ENCODE measurements at regions not wholly inside any gene's neighbourhood (a gene's known extent, or its start where the extent isn't known, plus 50 kb on each side); places are given as distances from the start of the nearest gene placed in this dataset.

DNA sequence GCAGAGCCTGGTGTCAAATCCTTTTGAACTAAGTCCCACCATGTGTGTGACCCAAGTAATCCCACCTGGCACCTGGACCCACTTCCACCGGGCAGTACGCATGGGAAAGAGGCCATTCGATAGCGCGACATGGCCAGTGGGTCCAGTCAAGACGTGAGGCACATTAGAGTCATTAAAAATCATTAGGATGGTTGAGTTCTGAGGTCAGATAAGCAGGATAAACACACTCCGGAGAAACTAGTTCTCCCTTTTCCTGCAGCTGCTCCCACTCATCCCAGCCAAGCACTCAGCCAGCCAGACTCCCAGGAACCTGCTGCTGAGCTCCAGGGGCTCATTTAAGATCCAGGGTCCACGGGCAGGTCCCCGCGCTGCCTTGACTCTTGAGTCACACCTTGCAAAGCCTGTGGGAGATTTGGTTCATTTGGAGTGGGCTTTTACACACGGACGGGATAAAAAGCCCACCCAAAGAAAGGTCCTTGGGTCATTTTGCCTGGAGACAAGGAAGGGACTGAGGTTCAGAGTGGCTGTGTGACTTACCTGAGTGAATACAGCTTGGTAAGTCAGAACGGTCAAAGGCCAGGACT is 313.9 kb downstream of the BCL11B start:
- DNase-seq, result no peak
- intact Hi-C loops (cut with DNase I), result no loop called here
- H3K27ac ChIP-seq (ENCODE audit: low read length), result no peak overlapping the region
- 61% methylated on average over 13 of the region's 13 CpGs for WGBS
- no peaks in the 10 kb centered on the region for H3K4me1 ChIP-seq (ENCODE audit: control insufficient read depth, insufficient read depth, low read length)
- H3K27me3 ChIP-seq (ENCODE audit: control insufficient read depth, insufficient read depth), result no peaks in the 10 kb centered on the region
- no peaks in the 10 kb centered on the region for H3K9me3 ChIP-seq (ENCODE audit: control insufficient read depth, low read length)
- H3K4me3 ChIP-seq (ENCODE audit: low read length), result no peak overlapping the region
- ATAC-seq, result no peak

DNA sequence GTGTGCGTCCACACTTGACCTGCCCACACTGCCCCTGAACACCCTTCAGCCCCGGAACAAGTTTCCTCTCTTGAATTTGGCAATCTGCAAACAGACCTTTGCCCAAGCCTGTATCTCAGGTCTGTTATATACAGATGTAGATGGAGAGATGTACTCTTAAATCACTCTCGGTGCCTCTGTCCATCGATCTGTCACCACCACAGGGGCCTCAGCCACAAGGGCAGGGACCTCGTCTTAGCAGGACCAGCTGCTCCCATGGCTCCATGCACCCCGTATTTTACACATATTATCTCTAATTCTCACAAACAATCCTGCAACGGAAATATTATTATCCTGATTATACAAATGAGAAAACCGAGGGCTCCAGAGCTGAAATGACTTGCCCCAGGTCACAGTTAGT is 313.4 kb downstream of the BCL11B start:
- WGBS, result 72% methylated on average over 8 of the region's 8 CpGs
- Histone ChIP-seq H3K4me1 (ENCODE audit: control insufficient read depth, insufficient read depth, low read length) (no peaks in the 10 kb centered on the region), H3K27ac (ENCODE audit: low read length) (no peak overlapping the region), H3K9me3 (ENCODE audit: control insufficient read depth, low read length) (no peaks in the 10 kb centered on the region), H3K27me3 (ENCODE audit: control insufficient read depth, insufficient read depth) (no peaks in the 10 kb centered on the region), H3K4me3 (ENCODE audit: low read length) (no peak overlapping the region)
- DNase-seq (no peak), ATAC-seq (no peak)
- intact Hi-C loops (cut with DNase I), result no loop called here

GRCh38 chr14:98959410-98959809 is 312.6 kb downstream of the BCL11B start:
- WGBS, result 79% methylated on average over 6 of the region's 6 CpGs
- no peak overlapping the region for H3K4me3 ChIP-seq (ENCODE audit: low read length)

DNA sequence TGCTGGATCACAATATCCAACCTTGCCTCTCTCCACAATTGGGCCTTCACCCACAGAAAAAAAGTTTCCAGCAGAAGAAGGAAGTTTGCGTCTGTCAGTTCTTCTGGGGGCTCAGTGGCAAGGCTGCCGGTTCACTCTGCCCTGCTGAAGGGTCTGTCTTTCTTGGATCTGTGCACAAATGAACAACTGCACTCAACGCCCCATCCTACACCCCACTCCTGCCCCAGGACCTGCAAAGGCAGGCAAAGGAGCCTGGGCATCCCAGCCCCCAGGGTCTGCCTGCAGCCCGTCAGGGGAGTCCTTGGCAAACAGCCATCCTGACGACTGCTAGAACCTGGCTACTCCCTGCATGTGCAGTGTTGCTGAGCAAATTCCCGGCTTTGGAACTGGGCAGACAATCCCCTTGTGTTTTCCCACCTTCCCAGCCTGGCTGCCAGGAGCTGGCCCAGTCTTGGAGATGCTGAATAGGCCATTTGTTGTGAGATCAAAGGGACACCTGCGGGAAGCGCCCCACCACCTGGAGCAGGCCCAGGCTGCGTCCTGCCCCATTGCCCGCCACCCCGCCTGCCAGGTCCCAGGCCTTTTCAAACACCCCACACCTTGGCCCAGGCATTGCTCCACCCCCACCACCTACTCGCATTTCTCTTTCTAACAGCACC is 311.9 kb downstream of the BCL11B start:
- Histone ChIP-seq H3K4me3 (ENCODE audit: low read length) (no peak overlapping the region), H3K27me3 (ENCODE audit: control insufficient read depth, insufficient read depth) (no peaks in the 10 kb centered on the region), H3K27ac (ENCODE audit: low read length) (no peak overlapping the region), H3K9me3 (ENCODE audit: control insufficient read depth, low read length) (no peaks in the 10 kb centered on the region), H3K4me1 (ENCODE audit: control insufficient read depth, insufficient read depth, low read length) (no peaks in the 10 kb centered on the region)
- DNase-seq (no peak), ATAC-seq (no peak)
- intact Hi-C loops (cut with DNase I), result no loop called here
- WGBS, result 79% methylated on average over 12 of the region's 12 CpGs

More at GRCh38 chr14:98959410-98959809, 312.6 kb downstream of the BCL11B start:
- H3K4me1 ChIP-seq (ENCODE audit: control insufficient read depth, insufficient read depth, low read length), result no peaks in the 10 kb centered on the region
- intact Hi-C loops (cut with DNase I), result no loop called here
- ATAC-seq, result no peak
- no peaks in the 10 kb centered on the region for H3K9me3 ChIP-seq (ENCODE audit: control insufficient read depth, low read length)
- no peak overlapping the region for H3K27ac ChIP-seq (ENCODE audit: low read length)
- no peak for DNase-seq
- H3K27me3 ChIP-seq (ENCODE audit: control insufficient read depth, insufficient read depth), result no peaks in the 10 kb centered on the region

- Histone ChIP-seq H3K4me1 (ENCODE audit: control insufficient read depth, insufficient read depth, low read length) (no peaks in the 10 kb centered on the region), H3K27ac (ENCODE audit: low read length) (no peak overlapping the region), H3K4me3 (ENCODE audit: low read length) (no peak overlapping the region), H3K27me3 (ENCODE audit: control insufficient read depth, insufficient read depth) (no peaks in the 10 kb centered on the region), H3K9me3 (ENCODE audit: control insufficient read depth, low read length) (no peaks in the 10 kb centered on the region)
- intact Hi-C loops (cut with DNase I), result no loop called here
- DNase-seq (no peak), ATAC-seq (no peak)
- 86% methylated on average over 7 of the region's 7 CpGs for WGBS
Measured at GRCh38 chr14:98960617-98961013, 311.4 kb downstream of the BCL11B start.

- Histone ChIP-seq H3K4me1 (ENCODE audit: control insufficient read depth, insufficient read depth, low read length) (no peaks in the 10 kb centered on the region), H3K4me3 (ENCODE audit: low read length) (no peak overlapping the region), H3K27me3 (ENCODE audit: control insufficient read depth, insufficient read depth) (no peaks in the 10 kb centered on the region), H3K27ac (ENCODE audit: low read length) (no peak overlapping the region), H3K9me3 (ENCODE audit: control insufficient read depth, low read length) (no peaks in the 10 kb centered on the region)
- intact Hi-C loops (cut with DNase I), result no loop called here
- DNase-seq, result no peak
- WGBS, result 87% methylated on average over 4 of the region's 4 CpGs
- ATAC-seq, result no peak
Measured at GRCh38 chr14:98961191-98961590, 310.8 kb downstream of the BCL11B start.

DNA sequence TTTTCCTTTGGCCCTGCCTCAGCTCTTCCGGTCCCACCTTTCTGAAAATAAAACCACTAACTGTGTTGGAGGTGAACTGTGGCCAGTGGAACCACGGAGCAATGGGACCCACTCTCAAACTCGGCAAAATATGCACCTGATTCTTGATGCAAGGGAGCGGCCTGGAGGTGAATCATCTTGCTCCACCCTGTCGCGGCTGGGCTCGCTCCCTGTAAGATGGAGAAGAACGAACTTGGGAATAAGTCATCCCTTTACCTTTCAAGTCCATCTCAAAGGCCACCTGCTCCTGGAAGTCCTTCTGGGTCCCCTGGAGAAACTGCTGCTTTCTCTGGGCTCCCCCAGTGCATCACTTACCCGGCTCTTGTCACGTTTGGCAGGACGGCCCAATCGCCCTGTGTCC is 309.9 kb downstream of the BCL11B start:
- no peak for ATAC-seq
- Histone ChIP-seq H3K4me3 (ENCODE audit: low read length) (no peak overlapping the region), H3K27me3 (ENCODE audit: control insufficient read depth, insufficient read depth) (no peaks in the 10 kb centered on the region), H3K27ac (ENCODE audit: low read length) (no peak overlapping the region), H3K4me1 (ENCODE audit: control insufficient read depth, insufficient read depth, low read length) (no peaks in the 10 kb centered on the region), H3K9me3 (ENCODE audit: control insufficient read depth, low read length) (no peaks in the 10 kb centered on the region)
- WGBS, result 81% methylated on average over 12 of the region's 12 CpGs
- DNase-seq, result no peak
- intact Hi-C loops (cut with DNase I), result no loop called here

DNA sequence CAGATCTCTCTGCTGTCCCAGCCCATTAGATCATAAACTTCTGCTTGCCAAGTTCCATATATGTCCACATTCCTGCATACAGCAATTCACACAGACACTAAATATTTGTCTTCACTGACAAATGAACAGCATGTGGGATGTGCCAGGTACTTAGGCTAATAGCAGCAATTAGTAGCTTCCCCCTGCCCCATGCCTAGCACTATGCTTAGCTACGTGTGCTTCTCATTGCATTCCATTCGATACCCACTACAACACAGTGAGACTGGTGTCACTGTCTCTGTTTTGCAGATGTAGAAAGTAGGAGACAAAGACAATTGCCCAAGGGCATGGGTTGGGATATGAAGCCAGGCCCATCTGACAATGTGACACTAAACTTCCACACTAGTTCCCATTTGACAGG is 308.4 kb downstream of the BCL11B start:
- no peaks in the 10 kb centered on the region for H3K4me1 ChIP-seq (ENCODE audit: control insufficient read depth, insufficient read depth, low read length)
- H3K27me3 ChIP-seq (ENCODE audit: control insufficient read depth, insufficient read depth), result no peaks in the 10 kb centered on the region
- intact Hi-C loops (cut with DNase I), result no loop called here
- H3K9me3 ChIP-seq (ENCODE audit: control insufficient read depth, low read length), result no peaks in the 10 kb centered on the region
- no peak for DNase-seq
- WGBS, result 65% methylated on average over 2 of the region's 2 CpGs
- ATAC-seq, result no peak
- H3K4me3 ChIP-seq (ENCODE audit: low read length), result no peak overlapping the region
- no peak overlapping the region for H3K27ac ChIP-seq (ENCODE audit: low read length)

GRCh38 chr14:98964171-98964570 is 307.8 kb downstream of the BCL11B start:
- DNase-seq (no peak), ATAC-seq (no peak)
- no peaks in the 10 kb centered on the region for H3K4me1 ChIP-seq (ENCODE audit: control insufficient read depth, insufficient read depth, low read length)
- H3K27me3 ChIP-seq (ENCODE audit: control insufficient read depth, insufficient read depth), result no peaks in the 10 kb centered on the region
- WGBS, result 60% methylated on average over 7 of the region's 7 CpGs
- intact Hi-C loops (cut with DNase I), result no loop called here
- H3K9me3 ChIP-seq (ENCODE audit: control insufficient read depth, low read length), result no peaks in the 10 kb centered on the region
- no peak overlapping the region for H3K27ac ChIP-seq (ENCODE audit: low read length)
- H3K4me3 ChIP-seq (ENCODE audit: low read length), result no peak overlapping the region

DNA sequence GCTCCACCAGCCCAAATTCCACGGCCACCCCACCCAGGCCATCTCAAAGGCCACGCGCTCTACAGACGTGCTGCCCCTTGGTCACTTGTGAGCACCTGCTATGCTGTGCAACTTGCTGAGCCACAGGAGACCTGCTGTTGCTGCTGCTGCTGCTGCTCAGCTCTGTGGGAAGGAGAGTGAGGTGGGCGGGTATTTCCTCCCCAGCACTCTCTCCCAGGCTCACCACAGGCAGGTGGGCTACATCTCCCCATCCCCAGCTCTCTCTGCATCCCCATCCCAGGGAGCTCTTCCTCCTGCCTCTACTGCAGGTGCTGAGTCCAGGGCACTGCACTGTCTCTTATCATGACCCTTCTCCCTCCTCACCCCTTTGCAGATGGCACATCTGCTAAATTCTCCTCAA is 306.9 kb downstream of the BCL11B start:
- Histone ChIP-seq H3K9me3 (ENCODE audit: control insufficient read depth, low read length) (no peaks in the 10 kb centered on the region), H3K27ac (ENCODE audit: low read length) (no peak overlapping the region), H3K4me3 (ENCODE audit: low read length) (no peak overlapping the region), H3K4me1 (ENCODE audit: control insufficient read depth, insufficient read depth, low read length) (no peaks in the 10 kb centered on the region), H3K27me3 (ENCODE audit: control insufficient read depth, insufficient read depth) (no peaks in the 10 kb centered on the region)
- ATAC-seq, result no peak
- intact Hi-C loops (cut with DNase I), result no loop called here
- 77% methylated on average over 5 of the region's 5 CpGs for WGBS
- no peak for DNase-seq

DNA sequence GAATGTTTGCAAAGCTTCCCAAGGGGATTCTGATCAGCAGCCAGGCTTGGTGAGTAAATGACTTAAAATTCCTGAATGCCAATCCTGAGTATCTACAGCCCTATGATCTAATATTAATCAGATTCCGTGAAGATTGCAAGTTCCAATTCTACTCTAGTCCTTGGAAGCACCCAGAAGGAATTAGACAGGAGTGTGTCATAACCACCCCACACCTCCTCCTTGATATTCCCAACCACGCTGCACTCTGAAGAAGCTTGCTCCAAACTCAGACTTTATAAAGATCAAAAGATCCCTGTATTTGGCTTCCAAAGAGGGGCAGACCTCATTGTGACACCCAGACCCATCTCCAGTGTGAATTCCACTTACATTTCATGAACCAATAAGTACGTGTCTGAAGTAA is 306.0 kb downstream of the BCL11B start:
- Histone ChIP-seq H3K4me3 (ENCODE audit: low read length) (no peak overlapping the region), H3K27me3 (ENCODE audit: control insufficient read depth, insufficient read depth) (no peaks in the 10 kb centered on the region), H3K27ac (ENCODE audit: low read length) (no peak overlapping the region), H3K9me3 (ENCODE audit: control insufficient read depth, low read length) (no peaks in the 10 kb centered on the region), H3K4me1 (ENCODE audit: control insufficient read depth, insufficient read depth, low read length) (no peaks in the 10 kb centered on the region)
- no peak for ATAC-seq
- WGBS, result 76% methylated on average over 3 of the region's 3 CpGs
- intact Hi-C loops (cut with DNase I), result no loop called here
- no peak for DNase-seq
